ENCODE measurements at regions not wholly inside any gene's neighbourhood (a gene's known extent, or its start where the extent isn't known, plus 50 kb on each side); places are given as distances from the start of the nearest gene placed in this dataset.

GRCh38 chr3:25355034-25355885, 72.8 kb upstream of the RARB start:
- CTCF ChIA-PET, result no interaction called here
- H3K27ac Mint-ChIP-seq (ENCODE audit: unreplicated experiment), result no peak overlapping the region
- H3K4me1 Mint-ChIP-seq (ENCODE audit: low read depth, unreplicated experiment), result no peaks in the 10 kb centered on the region

GRCh38 chr3:25355998-25356397, 72.1 kb upstream of the RARB start:
- H3K27me3 Mint-ChIP-seq (ENCODE audit: insufficient read depth, unreplicated experiment), result no peaks in the 10 kb centered on the region
- no TSS peak for BruUV-seq (replicated peaks)
- H3K4me3 Mint-ChIP-seq (ENCODE audit: unreplicated experiment), result no peak overlapping the region
- DNase-seq, result no peak
- POLR2A ChIA-PET, result no interaction called here
- Histone ChIP-seq H3K4me3 (ENCODE audit: low read depth, low read length) (no peak overlapping the region), H3K36me3 (ENCODE audit: control insufficient read depth, insufficient read depth, low read length) (no peaks in the 10 kb centered on the region), H3K27me3 (replicated peaks; ENCODE audit: control insufficient read depth, insufficient read depth, low read length) (no peaks in the 10 kb centered on the region), H3K4me1 (no peaks in the 10 kb centered on the region), H3K9me3 (no peaks in the 10 kb centered on the region)
- intact Hi-C loops (cut with micrococcal nuclease; ENCODE audit: unreplicated experiment), result no loop called here
- CTCF ChIA-PET, result no interaction called here
- peaks cover 2% of the 10 kb centered on the region for H3K4me1 Mint-ChIP-seq (ENCODE audit: low read depth, unreplicated experiment)
- TF ChIP-seq CTCF (IDR thresholded peaks at IDR 0.05; ENCODE audit: insufficient read depth in 1 of 2, low read depth in 1 of 2, low read length in 1 of 2, severe bottlenecking in 1 of 2, unreplicated experiment in 1 of 2), result no peak
- no peak overlapping the region for H3K27ac Mint-ChIP-seq (ENCODE audit: unreplicated experiment)
- no peaks in the 10 kb centered on the region for H3K36me3 Mint-ChIP-seq (ENCODE audit: insufficient read depth, unreplicated experiment)
- peaks cover 14% of the 10 kb centered on the region for H3K9me3 Mint-ChIP-seq (ENCODE audit: unreplicated experiment)

More at GRCh38 chr3:25355034-25355885, 72.8 kb upstream of the RARB start:
- H3K27me3 ChIP-seq (replicated peaks; ENCODE audit: control insufficient read depth, insufficient read depth, low read length), result no peaks in the 10 kb centered on the region
- no peaks in the 10 kb centered on the region for H3K4me1 ChIP-seq
- BruUV-seq (replicated peaks), result no TSS peak
- no peak overlapping the region for H3K4me3 Mint-ChIP-seq (ENCODE audit: unreplicated experiment)
- no peaks in the 10 kb centered on the region for H3K36me3 Mint-ChIP-seq (ENCODE audit: insufficient read depth, unreplicated experiment)
- peaks cover 14% of the 10 kb centered on the region for H3K9me3 Mint-ChIP-seq (ENCODE audit: unreplicated experiment)
- intact Hi-C loops (cut with micrococcal nuclease; ENCODE audit: unreplicated experiment), result no loop called here
- no peak for TF ChIP-seq CTCF (IDR thresholded peaks at IDR 0.05; ENCODE audit: insufficient read depth in 1 of 2, low read depth in 1 of 2, low read length in 1 of 2, severe bottlenecking in 1 of 2, unreplicated experiment in 1 of 2)
- H3K4me3 ChIP-seq (ENCODE audit: low read depth, low read length), result no peak overlapping the region
- no peaks in the 10 kb centered on the region for H3K9me3 ChIP-seq
- no peaks in the 10 kb centered on the region for H3K27me3 Mint-ChIP-seq (ENCODE audit: insufficient read depth, unreplicated experiment)
- DNase-seq, result no peak
- POLR2A ChIA-PET, result no interaction called here
- H3K36me3 ChIP-seq (ENCODE audit: control insufficient read depth, insufficient read depth, low read length), result no peaks in the 10 kb centered on the region

- H3K4me3 Mint-ChIP-seq (ENCODE audit: unreplicated experiment), result no peak overlapping the region
- CTCF ChIA-PET, result no interaction called here
- no peak overlapping the region for H3K27ac Mint-ChIP-seq (ENCODE audit: unreplicated experiment)
- peaks cover 10% of the 10 kb centered on the region for H3K4me1 ChIP-seq
- POLR2A ChIA-PET, result no interaction called here
- BruUV-seq (replicated peaks), result no TSS peak
- no peak for TF ChIP-seq CTCF (IDR thresholded peaks at IDR 0.05; ENCODE audit: insufficient read depth in 1 of 2, low read depth in 1 of 2, low read length in 1 of 2, severe bottlenecking in 1 of 2, unreplicated experiment in 1 of 2)
- DNase-seq, result peak in 1 of 2 experiments; percentile 2
- no peaks in the 10 kb centered on the region for H3K9me3 ChIP-seq
- H3K4me1 Mint-ChIP-seq (ENCODE audit: low read depth, unreplicated experiment), result peaks cover 6% of the 10 kb centered on the region
- no peaks in the 10 kb centered on the region for H3K27me3 Mint-ChIP-seq (ENCODE audit: insufficient read depth, unreplicated experiment)
- H3K4me3 ChIP-seq (ENCODE audit: low read depth, low read length), result no peak overlapping the region
- H3K36me3 ChIP-seq (ENCODE audit: control insufficient read depth, insufficient read depth, low read length), result no peaks in the 10 kb centered on the region
- intact Hi-C loops (cut with micrococcal nuclease; ENCODE audit: unreplicated experiment), result loop anchor here (10.0 kb wide), 1 partner anchor 67 kb away; no protein-coding TSS in a partner anchor
- peaks cover 26% of the 10 kb centered on the region for H3K9me3 Mint-ChIP-seq (ENCODE audit: unreplicated experiment)
- H3K36me3 Mint-ChIP-seq (ENCODE audit: insufficient read depth, unreplicated experiment), result no peaks in the 10 kb centered on the region
- no peaks in the 10 kb centered on the region for H3K27me3 ChIP-seq (replicated peaks; ENCODE audit: control insufficient read depth, insufficient read depth, low read length)
Measured at GRCh38 chr3:25362118-25362517, 65.9 kb upstream of the RARB start.

Data from Caco-2 (cell line).